GM18502 (cell line): ENCODE measurements at regions not wholly inside any gene's neighbourhood (a gene's known extent, or its start where the extent isn't known, plus 50 kb on each side); places are given as distances from the start of the nearest gene placed in this dataset.
"Not testable (repeated sequence)": the region's sequence is repeated elsewhere in the genome, so short reads cannot be mapped to it uniquely, and the experiment has no call there.

Source experiments
- ATAC-seq: cut with Tn5 transposase; IDR thresholded peaks from one replicate; pipeline ENCODE4 v1.9.1; 2021; ENCODE audit warnings: mild to moderate bottlenecking; ENCODE audit not compliant: unreplicated experiment, poor library complexity

DNA sequence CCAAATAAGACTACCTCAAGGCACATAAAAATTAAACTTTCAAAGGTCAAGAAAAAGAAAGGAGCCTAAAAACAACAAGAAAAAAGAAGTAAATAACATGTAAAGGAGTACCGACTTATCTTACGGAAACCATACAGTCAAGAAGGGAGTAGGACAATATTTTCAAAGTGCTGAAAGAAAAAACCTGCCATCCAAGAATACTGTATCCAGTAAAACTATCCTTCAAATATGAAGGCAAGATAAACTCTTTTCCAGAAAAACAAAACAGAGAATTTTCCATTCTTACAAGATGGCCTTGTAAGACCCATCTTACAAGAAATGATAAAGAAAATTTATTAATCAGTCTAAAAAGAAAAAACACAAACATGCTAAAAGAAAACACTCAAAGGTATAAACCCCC is 302.2 kb downstream of the LMBRD1 start:
- no peak for ATAC-seq

DNA sequence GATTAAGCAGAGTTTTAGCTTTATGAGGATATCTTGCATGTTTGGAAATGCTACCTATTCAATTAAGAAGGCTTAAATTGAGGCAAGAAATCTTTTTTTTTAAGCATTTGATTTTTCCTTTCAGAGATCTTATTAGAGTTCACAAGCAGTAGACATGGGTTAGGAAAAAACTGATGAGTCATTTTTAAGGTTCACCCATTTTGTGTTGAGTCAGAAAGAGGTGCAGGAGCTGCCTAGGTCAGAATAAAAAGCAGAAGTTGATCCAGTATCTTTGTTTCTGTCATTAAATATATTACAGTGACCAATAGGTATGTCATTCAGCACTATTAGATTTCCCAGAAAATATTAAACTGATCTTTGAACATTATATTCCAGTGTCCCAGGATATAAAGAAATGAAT is 306.8 kb downstream of the LMBRD1 start:
- ATAC-seq = peak; percentile 71

DNA sequence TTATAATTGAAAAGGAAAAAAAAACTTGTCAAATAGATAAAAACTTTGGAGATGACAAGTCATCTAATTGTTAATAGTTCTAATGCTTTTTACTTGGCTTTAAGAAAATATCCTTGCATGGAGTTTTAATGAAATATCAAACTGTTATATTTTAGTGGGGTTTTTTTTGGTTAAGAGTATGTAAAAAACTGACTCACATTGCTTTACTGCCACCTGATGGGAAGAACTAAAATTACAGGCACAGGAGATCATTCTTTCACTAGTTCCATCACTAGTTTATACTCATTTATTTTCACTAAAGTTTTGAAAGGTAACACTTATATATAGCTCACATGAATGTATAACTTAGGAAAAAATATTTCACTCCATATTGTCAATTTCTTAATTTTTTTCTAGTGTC is 309.1 kb downstream of the LMBRD1 start:
- no peak for ATAC-seq

DNA sequence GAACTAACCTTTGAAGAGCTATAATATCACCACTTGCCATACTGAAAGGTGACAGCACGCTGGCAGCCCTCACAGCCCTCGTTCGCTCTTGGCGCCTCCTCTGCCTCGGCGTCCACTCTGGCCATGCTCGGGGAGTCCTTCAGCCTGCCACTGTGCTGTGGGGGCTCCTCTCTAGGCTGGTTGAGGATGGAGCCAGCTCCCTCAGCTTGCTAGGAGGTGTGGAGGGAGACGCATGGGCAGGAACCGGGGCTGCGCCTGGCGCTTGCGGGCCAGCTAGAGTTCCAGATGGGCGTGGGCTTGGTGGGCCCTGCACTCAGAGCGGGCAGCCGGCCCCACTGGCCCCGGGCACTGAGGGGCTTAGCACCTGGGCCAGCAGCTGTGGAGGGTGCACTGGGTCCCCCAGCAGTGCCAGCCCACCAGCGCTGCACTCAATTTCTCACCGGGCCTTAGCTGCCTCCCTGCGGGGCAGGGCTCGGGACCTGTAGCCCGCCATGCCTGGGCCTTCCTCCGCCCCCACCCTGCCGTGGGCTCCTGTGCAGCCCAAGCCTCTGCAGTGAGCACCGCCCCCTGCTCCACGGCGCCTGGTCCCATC is 329.7 kb downstream of the LMBRD1 start:
- ATAC-seq = no peak

DNA sequence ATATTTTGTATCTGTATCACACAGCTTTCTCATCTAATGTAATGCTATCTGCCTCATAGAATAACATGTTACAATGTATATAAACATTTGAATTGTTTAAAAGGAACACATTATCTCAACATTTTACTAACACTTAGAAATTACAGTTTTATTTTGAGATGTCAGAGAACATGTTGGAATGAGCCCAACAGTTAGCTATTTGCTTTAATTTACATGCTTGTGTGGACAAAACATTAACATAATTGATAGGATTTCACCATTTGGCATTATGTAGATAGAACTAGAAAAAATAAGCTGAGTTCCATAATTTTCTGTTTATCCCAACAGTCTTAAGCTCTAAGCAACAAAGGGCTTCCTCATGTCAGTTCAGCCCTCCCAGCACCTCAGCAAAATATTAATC is 330.9 kb downstream of the LMBRD1 start:
- no peak for ATAC-seq

DNA sequence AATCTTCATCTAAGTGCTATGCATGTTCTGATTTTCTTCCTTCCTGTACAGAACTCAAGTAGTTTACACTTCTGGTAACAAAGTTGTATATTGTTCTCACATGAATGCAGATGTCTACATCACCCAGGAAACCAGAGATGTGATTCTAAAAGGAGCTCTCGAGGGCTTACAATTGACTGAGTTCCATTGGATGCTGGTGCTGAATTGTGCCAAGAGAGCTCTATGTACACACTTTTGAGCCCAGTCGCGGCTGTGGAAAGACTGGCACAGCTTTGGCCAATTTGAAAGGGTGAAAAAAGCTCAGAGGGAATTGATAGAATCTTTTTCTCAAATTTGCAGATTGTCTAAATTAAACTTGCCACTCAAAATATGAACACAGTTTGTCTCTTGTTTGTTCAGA is 340.7 kb downstream of the LMBRD1 start:
- no peak for ATAC-seq

DNA sequence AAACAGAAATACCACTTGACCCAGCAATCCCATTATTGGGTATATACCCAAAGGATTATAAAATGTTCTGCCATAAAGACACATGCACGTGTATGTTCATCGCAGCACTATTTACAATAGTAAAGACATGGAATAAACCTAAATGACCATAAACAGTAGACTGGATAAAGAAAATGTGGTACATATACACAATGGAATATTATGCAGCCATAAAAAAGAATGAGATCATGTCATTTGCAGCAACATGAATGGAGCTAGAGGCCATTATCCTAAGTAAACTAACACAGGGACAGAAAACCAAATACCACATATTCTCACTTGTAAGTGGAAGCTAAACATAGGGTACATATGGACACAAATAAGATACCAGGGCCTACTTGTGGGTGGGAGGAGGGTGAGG is 342.2 kb downstream of the LMBRD1 start:
- not testable (repeated sequence) for ATAC-seq

DNA sequence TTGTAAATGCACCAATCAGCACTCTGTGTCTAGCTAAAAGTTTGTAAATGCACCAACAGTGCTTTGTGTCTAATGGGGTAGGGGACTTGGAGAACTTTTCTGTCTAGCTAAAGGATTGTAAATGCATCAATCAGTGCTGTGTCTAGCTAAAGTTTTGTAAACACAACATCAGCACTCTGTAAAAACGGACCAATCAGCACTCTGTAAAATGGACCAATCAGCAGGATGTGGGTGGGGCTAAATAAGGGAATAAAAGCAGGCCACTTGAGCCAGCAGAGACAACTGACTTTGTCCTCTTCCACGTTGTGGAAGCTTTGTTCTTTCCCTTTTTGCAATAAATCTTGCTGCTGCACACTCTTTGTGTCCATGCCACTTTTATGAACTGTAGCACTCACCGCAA is 346.3 kb downstream of the LMBRD1 start:
- ATAC-seq = not testable (repeated sequence)

DNA sequence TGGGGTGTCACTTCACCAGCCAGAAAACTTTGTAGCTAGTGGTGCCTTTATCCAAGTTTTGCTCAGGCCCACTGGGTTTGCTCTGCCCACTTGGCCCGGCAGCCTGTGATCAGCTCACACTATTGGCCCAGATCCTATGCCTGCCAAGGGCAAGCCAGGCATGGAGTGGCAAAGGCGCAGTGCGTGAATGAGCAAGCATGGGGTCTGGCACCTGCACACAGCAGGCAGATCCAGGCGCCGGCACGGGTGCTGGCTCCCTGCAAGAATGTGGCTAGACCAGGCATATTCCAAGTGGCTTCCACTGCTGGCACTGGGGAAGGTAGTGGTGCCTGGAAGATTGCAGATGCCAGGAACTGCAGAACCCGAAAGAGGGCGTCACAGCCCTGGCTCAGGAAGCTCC is 346.9 kb downstream of the LMBRD1 start:
- no peak for ATAC-seq
